ES-I3 (cell line): ENCODE measurements at regions not wholly inside any gene's neighbourhood (a gene's known extent, or its start where the extent isn't known, plus 50 kb on each side); places are given as distances from the start of the nearest gene placed in this dataset.

Experiments
- H3K36me3 ChIP-seq: 2 replicates; pipeline ENCODE4 v1.6.1; 2013; ENCODE audit warnings: mild to moderate bottlenecking, low read length, control low read depth, moderate library complexity; ENCODE audit not compliant: insufficient read depth
- H3K4me1 ChIP-seq: 2 replicates; pipeline ENCODE4 v1.6.1; 2013; ENCODE audit warnings: mild to moderate bottlenecking, control low read depth, low read length; ENCODE audit not compliant: insufficient read depth
- H3K9ac ChIP-seq: 2 replicates; pipeline ENCODE4 v1.6.1; 2013; ENCODE audit warnings: low read depth, mild to moderate bottlenecking, low read length, moderate library complexity
- H3K9me3 ChIP-seq: 2 replicates; pipeline ENCODE4 v1.6.1; 2013; ENCODE audit warnings: mild to moderate bottlenecking, low read length, moderate library complexity; ENCODE audit not compliant: control insufficient read depth, insufficient read depth

GRCh38 chr21:38714999-38715398 is 90.7 kb upstream of the ETS2 start:
- Histone ChIP-seq H3K36me3 (no peaks in the 10 kb centered on the region), H3K9me3 (no peaks in the 10 kb centered on the region), H3K4me1 (peaks cover 5% of the 10 kb centered on the region; the same call in 1 of the 2 replicates), H3K9ac (no peak overlapping the region)

DNA sequence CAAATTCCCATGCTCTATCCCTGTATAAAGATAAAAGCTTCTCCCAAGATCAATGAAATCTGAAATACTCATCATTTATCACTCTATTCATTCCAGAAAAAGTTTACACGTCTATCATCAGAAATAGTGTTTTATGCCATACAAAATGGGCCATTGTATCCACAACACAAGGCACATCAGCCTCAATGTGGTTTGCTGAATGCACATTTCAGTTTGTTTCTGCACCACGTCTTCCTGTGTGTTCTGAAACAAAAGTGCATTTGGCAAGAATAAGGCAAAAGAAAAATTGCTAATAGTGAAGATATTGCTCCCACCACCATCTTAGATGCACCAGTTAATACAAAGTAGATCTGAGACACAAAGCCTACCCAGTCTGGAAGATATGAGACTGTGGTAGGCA is 89.6 kb upstream of the ETS2 start:
- no peak overlapping the region for H3K9ac ChIP-seq
- H3K4me1 ChIP-seq = peaks cover 5% of the 10 kb centered on the region; the same call in 1 of the 2 replicates
- no peaks in the 10 kb centered on the region for H3K36me3 ChIP-seq
- H3K9me3 ChIP-seq = no peaks in the 10 kb centered on the region

GRCh38 chr21:38716942-38717341 is 88.8 kb upstream of the ETS2 start:
- Histone ChIP-seq H3K36me3 (no peaks in the 10 kb centered on the region), H3K9me3 (no peaks in the 10 kb centered on the region), H3K9ac (no peak overlapping the region), H3K4me1 (peaks cover 12% of the 10 kb centered on the region)

GRCh38 chr21:38718481-38718880 is 87.2 kb upstream of the ETS2 start:
- H3K36me3 ChIP-seq = no peaks in the 10 kb centered on the region
- no peak overlapping the region for H3K9ac ChIP-seq
- H3K4me1 ChIP-seq = peaks cover 12% of the 10 kb centered on the region
- H3K9me3 ChIP-seq = no peaks in the 10 kb centered on the region

DNA sequence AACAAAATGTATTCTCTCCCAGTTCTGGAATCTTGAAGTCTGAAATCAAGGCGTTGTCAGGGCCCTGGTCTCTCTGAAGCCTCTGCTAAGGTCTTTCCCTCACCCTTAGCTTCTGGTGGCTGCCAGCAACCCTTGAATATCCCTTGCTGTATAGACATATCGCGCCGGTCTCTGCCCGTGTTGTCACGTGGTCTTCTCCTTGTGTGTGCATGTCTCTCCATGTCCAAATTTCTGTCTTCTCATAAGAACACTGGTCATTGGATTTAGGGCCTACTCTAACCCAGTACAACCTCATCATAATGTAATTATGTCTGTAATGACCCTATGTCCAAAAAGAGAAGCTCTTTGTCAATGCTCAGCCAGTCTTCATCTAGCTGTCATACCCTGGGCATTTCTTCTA is 85.7 kb upstream of the ETS2 start:
- no peaks in the 10 kb centered on the region for H3K36me3 ChIP-seq
- peaks cover 12% of the 10 kb centered on the region for H3K4me1 ChIP-seq
- no peak overlapping the region for H3K9ac ChIP-seq
- H3K9me3 ChIP-seq = no peaks in the 10 kb centered on the region

DNA sequence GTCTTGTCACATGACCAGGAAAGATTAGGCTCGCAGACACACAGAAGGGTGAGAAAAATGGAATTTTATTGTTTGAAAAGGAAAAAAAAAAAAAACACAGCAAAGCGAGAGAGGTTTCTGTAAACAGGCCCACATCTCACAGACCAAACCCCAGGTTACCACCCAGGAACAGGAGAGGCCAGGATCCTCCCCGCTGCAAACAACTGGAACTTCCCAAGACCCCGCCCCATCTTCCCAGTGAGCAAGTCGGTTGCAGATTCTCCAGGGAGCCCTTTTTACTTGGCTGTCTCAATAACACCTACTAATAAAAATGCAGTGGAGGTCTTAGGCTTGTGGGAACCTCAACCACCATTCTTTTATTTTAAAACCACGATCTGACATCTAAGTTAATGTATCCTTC is 84.7 kb upstream of the ETS2 start:
- Histone ChIP-seq H3K9ac (no peak overlapping the region), H3K9me3 (no peaks in the 10 kb centered on the region), H3K36me3 (peaks cover 2% of the 10 kb centered on the region; the same call in 1 of the 2 replicates), H3K4me1 (peaks cover 12% of the 10 kb centered on the region)

GRCh38 chr21:38721958-38722357 is 83.8 kb upstream of the ETS2 start:
- Histone ChIP-seq H3K36me3 (peaks cover 2% of the 10 kb centered on the region; the same call in 1 of the 2 replicates), H3K9ac (no peak overlapping the region), H3K9me3 (no peaks in the 10 kb centered on the region), H3K4me1 (peaks cover 9% of the 10 kb centered on the region)

GRCh38 chr21:38725196-38726157 is 80.3 kb upstream of the ETS2 start:
- Histone ChIP-seq H3K36me3 (peaks cover 2% of the 10 kb centered on the region; the same call in 1 of the 2 replicates), H3K4me1 (peaks cover 13% of the 10 kb centered on the region), H3K9ac (no peak overlapping the region), H3K9me3 (peaks cover 4% of the 10 kb centered on the region; the same call in 1 of the 2 replicates)

DNA sequence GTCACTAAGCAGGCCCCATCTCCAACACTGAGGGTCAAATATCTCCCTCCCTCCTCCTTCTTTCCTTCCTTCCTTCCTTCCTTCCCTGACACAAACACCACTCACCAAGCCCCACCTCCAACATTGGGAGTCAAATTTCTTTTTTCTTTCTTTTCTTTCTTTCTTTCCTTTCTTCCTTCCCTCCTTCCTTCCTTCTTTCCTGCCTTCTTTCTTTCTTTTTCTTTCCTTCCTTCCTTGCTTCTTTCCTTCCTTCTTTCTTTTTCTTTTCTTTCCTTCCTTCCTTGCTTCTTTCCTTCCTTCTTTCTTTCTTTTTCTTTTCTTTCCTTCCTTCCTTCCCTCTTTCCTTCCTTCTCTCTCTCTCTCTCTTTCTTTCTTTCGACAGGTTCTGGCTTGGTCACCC is 79.2 kb upstream of the ETS2 start:
- Histone ChIP-seq H3K36me3 (peaks cover 2% of the 10 kb centered on the region; the same call in 1 of the 2 replicates), H3K4me1 (peaks cover 11% of the 10 kb centered on the region), H3K9me3 (peaks cover 4% of the 10 kb centered on the region; the same call in 1 of the 2 replicates), H3K9ac (no peak overlapping the region)

- H3K9ac ChIP-seq = no peak overlapping the region
- H3K9me3 ChIP-seq = peaks cover 4% of the 10 kb centered on the region; the same call in 1 of the 2 replicates
- H3K36me3 ChIP-seq = peaks cover 2% of the 10 kb centered on the region; the same call in 1 of the 2 replicates
- H3K4me1 ChIP-seq = peaks cover 7% of the 10 kb centered on the region; the same call in 1 of the 2 replicates
These were observed 76.4 kb upstream of the ETS2 start for GRCh38 chr21:38729291-38729690.

GRCh38 chr21:38729754-38730379 is 75.9 kb upstream of the ETS2 start:
- H3K36me3 ChIP-seq = peaks cover 2% of the 10 kb centered on the region; the same call in 1 of the 2 replicates
- H3K9me3 ChIP-seq = peaks cover 4% of the 10 kb centered on the region; the same call in 1 of the 2 replicates
- peaks cover 7% of the 10 kb centered on the region; the same call in 1 of the 2 replicates for H3K4me1 ChIP-seq
- no peak overlapping the region for H3K9ac ChIP-seq

- peaks cover 7% of the 10 kb centered on the region; the same call in 1 of the 2 replicates for H3K4me1 ChIP-seq
- no peaks in the 10 kb centered on the region for H3K9me3 ChIP-seq
- H3K36me3 ChIP-seq = no peaks in the 10 kb centered on the region
- peak overlapping the region; percentile 40 for H3K9ac ChIP-seq
These were observed 71.7 kb upstream of the ETS2 start for GRCh38 chr21:38733972-38734546.

DNA sequence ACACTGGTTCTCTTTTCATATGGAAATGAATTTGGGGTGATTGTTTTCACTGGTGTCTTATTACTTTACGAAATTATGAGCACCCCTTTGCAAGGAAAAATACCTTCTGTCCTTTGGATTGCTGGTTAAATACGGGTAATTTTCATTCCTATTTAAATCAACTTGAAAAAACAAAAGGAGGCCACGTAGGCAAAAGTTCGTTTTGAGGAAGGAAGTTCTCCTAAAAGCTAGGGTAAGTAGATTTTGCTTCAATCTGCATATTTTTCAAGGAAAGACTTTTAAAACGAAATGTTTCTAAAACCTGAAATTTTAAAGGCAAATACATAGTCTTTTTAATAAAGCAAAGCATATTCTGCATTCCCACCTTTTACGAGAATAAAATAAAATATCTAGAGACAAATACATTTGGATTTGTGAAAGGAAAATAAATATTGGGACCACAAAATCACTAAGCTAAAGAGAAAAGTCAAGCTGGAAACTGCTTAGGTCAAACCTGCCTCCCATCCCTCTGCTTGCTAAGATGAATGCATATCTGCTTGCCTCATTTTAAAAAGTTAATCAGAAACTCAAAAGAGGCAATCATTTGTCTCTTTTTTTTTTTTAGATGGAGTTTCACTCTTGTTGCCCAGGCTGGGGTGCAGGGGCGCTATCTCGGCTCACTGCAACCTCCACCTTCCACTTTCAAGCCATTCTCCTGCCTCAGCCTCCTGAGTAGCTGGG is 70.9 kb upstream of the ETS2 start:
- Histone ChIP-seq H3K4me1 (peaks cover 4% of the 10 kb centered on the region; the same call in 1 of the 2 replicates), H3K9ac (peak overlapping the region; percentile 40), H3K9me3 (no peaks in the 10 kb centered on the region), H3K36me3 (no peaks in the 10 kb centered on the region)
